ENCODE measurements at regions not wholly inside any gene's neighbourhood (a gene's known extent, or its start where the extent isn't known, plus 50 kb on each side); places are given as distances from the start of the nearest gene placed in this dataset.
"Not testable (repeated sequence)": the region's sequence is repeated elsewhere in the genome, so short reads cannot be mapped to it uniquely, and the experiment has no call there.

- DNase-seq: no peak
These were observed 111.3 kb downstream of the DYRK2 start for GRCh38 chr12:67759829-67760228.

DNA sequence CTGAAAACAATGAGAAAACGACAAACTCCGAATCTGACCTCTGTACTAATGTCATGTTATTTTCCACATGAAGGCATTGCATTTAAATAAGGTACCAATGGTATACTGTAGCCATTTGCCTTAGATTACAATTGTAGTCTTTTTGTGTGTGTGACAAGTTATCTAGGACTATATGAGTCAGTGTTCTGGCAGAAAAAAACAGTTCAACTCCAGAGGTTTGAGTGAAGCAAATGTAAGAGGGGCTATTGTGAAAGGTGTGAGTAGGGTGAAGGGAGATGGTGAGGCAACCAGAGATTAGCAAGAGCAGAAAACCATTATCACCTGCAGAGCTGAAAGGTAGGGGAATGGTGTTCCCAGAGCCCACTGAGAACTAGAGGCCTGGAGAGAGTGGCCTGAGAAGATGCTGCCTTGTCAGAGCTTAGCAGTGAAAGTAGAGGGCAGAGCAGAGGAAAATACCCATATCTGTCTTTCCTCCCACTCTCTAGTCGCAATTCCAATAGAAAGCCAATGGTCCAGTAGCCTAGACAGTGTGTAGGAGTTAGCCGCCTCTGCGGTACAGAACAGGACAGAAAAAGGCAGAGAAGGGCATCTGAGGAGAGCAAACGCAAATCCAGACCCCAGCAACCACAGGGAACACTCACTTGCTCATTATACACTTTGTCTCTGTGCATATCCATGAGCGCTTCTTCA, 112.2 kb downstream of the DYRK2 start:
- no peak for DNase-seq

GRCh38 chr12:67761566-67761965, 113.0 kb downstream of the DYRK2 start:
- no peak for DNase-seq

DNA sequence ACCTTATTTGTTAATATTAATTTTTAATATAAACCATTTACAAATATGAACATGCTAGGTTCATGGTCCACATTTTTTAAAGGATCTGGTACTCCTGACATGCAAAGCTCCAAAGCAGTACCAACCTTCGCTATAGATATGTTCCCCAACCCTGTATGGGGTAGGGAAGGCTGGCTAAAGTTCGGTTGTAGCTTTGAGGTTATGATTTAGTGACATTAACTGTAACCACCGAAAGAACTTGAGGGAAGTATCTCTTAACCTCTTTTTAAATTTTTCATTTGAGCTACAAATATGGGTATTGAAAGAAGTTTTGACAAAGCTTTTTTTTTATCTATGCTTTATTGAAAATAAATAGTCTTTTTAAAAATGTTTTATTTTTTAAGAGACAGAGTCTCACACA, 115.5 kb downstream of the DYRK2 start:
- DNase-seq: no peak

DNA sequence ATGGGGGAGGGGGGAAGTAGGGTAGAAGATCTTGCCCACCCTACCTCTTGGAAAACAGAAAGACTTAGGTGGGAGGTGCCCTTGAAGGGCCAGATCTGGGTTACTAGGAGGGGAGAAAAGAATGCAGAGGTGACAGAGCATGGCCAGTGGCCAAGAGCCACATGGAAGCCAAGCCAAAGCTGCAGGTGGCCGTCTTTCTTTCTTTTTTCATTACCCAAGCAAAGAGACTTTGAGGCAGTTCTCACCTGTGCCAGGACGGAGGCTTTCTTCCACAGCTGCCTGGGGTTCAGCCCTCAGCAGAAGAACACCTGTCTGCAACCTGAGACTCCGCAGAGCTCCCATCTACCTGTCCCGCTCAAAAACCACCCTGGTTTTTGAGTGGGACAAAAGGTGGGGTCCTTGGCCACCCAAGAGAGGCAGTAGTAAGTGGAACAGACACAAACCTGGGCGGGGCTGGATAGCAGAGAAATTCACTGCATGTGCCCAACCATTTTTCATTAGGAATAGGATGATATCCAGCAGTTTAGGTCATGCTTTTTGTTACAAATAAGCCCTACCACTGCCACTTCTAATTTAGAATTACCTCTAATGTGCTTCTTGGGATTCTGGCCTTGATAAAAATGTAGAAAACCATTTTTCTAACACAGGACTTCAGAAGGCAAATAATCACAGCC, 116.5 kb downstream of the DYRK2 start:
- DNase-seq: no peak

DNA sequence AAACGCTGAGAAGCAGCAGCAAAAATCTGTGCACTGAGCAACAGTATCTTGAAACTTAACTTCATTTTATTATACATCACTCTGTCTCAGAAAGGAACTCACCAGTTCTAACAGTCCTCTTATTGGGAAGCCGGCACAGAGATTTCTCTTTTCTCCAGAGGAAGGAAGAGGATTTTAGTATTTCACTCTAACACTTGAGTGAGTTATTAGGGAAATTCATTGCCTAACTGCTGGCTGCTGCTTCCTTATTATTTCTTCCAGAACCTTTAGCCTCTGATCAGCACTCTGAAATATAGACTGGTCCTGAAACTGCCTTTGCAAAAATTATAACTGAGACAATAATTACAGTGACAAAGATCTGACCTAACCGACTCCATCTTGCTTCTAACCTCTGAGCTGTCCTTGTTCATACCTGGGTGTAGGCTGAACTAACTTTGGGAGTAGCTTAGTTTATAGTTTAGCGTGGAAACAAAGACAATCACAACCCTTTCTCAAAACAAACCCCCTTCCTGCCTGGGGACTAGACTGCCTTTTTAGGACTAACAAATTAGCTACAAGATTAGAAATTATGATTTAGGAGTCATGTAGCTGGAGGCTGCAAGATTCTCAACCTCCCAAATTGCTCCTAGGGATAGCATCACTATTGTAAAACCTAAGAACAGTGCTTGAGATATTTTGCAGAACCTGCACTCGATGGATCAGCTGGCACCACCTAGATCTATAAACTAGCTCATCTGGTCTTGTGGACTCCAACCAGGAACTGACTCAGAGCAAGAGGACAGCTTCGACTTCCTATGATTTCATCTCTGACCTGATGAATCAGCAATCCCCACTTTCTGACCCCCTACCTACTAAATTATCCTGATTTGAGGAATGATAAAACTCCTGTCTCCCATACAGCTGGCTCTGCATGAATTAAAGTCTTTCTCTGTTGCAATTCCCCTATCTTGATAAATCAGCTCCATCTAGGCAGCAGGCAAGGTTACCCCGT, 117.5 kb downstream of the DYRK2 start:
- no peak for DNase-seq

DNA sequence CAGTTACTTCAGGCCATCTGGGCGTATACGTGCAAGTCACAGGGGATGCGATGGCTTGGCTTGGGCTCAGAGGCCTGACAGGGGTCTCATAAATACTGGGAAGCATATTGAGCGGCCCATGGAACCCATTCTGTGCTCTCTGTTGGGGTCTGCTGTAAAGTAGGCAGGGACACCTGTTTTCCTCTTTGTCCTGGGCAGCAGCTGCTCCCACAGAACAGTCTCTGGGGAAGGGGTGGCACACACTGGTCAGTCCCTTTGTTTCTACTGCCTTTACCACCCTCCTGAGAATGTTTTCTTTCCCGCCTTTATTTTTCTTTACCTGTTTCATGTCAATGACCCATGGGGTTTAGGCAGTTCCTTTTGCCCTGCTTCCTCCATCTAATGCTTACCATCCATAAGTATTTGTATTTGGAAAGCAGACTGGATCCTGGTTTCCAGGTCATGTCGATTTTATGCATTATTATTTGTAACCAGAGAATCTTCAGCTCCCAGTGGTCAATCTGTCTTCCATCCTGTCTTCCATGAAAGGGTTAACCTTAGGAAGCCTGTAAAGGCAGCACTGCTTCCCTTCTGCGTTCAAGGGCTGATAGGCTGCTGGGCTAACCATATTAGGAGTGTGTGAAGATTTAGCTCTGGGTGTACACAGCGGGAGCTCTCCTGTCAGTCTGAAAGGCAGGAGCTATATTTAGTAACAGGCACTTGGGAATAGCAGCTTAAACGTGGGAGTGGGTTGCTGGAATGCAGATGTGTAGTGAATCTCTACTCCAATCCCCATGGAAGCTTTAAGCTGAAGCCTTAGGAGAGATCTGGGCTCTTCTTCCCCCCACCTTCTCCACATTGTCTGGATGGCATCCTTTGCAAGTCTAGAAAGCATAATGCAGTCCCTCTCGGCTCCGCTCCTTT, 124.0 kb downstream of the DYRK2 start:
- DNase-seq: peak; percentile 75

GRCh38 chr12:67773896-67774295, 125.4 kb downstream of the DYRK2 start:
- DNase-seq: no peak

DNA sequence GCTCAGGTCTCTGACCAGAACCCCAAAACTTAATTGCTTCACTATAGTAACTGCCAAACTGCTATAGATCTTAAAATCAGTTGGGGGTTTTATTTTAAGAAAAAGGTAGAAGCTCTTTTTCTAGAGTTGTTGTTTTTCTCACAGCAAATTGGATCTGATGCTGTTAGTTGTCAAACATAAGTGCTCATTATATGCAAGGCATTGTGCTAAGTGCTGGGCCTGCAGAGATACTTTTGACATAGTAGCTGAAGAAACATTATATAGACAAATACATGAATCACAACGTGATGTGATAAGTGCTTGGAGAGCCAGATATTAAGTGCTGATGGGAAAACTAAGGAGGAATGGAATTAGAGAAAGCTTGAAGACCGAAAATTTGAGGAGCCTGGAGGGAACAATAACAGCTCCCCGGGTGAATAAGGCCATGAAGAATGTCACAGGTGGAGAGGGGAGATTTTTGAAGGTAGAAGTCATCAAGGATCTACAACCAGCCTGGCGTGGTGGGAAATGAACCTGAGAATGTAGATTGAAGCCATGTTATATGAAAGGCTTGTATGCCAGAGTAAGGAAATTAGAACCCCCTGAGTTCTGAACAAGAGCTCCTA, 126.5 kb downstream of the DYRK2 start:
- DNase-seq: no peak

GRCh38 chr12:67780580-67781084, 132.1 kb downstream of the DYRK2 start:
- no peak for DNase-seq

DNA sequence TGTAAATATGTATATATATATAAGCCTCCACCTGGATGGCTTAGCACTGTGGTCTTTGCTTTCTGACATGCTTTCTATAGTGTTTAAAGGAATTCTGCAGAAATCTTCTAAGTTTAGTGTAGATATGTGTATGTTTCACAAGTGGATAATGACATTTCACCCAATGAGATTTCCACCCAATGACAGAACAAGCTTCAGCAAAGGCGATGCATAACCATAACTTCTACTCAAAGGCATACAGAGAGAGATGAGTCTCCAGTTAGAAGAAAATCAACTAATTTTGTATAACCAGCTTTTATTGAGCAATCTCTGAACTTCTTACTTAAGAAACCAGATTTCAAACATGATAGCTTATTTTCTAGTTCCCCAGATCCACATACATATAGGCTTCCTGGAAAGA, 134.0 kb downstream of the DYRK2 start:
- DNase-seq: no peak

GRCh38 chr12:67783393-67783792, 134.8 kb downstream of the DYRK2 start:
- DNase-seq: no peak

DNA sequence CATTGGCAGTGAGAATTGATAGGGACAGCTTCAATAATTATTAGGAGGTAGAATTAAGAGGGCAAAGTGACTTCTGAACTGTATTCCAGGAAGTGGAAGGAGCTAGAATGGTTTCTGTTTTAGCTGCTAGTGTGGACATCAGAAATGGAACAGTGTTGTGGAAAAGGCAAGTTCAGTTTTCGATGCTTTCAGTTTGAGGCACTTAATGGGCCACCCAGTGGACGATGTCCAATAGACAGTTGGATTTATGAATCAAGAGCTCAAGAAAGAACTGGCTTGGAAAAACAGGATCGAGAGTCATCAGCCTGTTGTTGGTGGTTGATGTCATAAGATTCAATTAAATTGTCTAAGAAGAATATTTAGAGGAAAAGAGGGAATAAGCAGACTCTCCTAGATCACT, 136.3 kb downstream of the DYRK2 start:
- no peak for DNase-seq

- DNase-seq: no peak
These were observed 137.5 kb downstream of the DYRK2 start for GRCh38 chr12:67786086-67786485.

- DNase-seq: no peak
These were observed 139.6 kb downstream of the DYRK2 start for GRCh38 chr12:67788118-67788517.

GRCh38 chr12:67789266-67789665, 140.7 kb downstream of the DYRK2 start:
- no peak for DNase-seq

DNA sequence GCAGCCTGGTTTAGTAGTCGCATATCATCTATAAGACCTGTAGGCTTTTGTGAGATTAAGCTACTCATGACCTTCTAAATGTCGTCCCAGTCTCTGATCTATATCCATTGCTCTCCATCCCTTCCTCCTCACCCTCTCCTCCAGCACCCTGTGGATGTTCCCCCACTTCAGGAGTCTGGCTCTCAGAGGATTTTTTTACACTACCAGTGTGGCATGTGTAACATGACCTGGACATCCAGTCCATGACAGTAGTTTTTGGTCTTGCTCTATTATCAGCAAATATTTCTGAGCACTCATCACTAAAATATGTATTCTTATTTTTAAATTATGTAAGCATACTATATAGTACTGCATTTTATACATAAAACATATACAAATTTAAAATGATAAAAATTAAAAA, 142.1 kb downstream of the DYRK2 start:
- DNase-seq: no peak

GRCh38 chr12:67791362-67791761, 142.8 kb downstream of the DYRK2 start:
- DNase-seq: not testable (repeated sequence)

DNA sequence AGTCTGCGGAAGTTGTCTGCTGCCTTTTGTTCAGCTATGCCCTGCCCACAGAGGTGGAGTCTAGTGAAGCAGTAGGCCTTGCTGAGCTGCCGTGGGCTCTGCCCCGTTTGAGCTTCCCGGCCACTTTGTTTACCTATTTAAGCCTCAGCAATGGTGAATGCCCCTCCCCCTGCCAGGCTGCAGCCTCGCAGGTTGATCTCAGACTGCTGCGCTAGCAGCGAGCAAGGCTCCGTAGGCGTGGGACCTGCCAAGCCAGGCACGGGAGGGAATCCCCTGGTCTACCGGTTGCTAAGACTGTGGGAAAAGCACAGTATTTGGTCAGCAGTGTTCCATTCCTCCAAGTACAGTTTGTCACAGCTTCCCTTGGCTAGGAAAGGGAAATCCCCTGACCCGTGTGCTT, 143.6 kb downstream of the DYRK2 start:
- DNase-seq: no peak

DNA sequence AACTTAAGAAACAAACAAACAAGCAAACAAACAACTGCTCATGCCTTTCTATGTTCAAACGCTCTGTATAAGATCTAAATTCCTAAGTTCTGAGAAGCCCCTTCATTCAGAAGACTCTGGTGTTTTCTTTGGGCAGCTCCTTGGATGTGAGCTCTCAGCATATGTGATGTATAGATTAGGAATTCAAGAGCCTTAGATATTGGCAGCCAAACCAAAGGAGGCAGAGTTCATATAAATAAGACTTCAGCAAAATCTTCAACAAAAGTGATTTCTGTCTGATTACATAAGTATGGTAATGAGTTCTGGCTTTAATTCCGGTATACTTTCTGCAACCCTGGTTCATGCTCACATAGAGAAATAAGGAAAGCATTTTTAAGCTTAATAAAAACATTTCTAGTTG, 145.6 kb downstream of the DYRK2 start:
- DNase-seq: no peak

DNA sequence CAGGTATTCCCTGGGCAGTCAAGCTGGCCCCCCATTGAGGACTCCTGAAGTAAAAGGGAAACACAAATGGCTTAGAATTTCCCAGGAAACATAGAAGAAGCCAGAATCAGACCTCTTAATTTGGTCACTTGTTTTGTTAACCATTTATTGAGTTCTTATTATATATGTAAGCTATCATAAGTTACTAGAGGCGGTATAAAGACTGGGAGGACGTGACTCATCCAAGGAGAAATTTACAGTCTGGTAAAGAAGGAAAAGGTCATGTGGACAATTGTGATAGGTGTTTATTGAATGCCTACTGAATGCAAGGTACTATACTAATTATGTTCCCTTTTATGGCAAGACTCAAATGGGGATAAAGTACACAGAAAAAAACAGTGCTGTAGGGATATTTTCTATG, 146.7 kb downstream of the DYRK2 start:
- no peak for DNase-seq

Data from left kidney (tissue), 1 donor.